ENCODE measurements at regions not wholly inside any gene's neighbourhood (a gene's known extent, or its start where the extent isn't known, plus 50 kb on each side); places are given as distances from the start of the nearest gene placed in this dataset.

DNA sequence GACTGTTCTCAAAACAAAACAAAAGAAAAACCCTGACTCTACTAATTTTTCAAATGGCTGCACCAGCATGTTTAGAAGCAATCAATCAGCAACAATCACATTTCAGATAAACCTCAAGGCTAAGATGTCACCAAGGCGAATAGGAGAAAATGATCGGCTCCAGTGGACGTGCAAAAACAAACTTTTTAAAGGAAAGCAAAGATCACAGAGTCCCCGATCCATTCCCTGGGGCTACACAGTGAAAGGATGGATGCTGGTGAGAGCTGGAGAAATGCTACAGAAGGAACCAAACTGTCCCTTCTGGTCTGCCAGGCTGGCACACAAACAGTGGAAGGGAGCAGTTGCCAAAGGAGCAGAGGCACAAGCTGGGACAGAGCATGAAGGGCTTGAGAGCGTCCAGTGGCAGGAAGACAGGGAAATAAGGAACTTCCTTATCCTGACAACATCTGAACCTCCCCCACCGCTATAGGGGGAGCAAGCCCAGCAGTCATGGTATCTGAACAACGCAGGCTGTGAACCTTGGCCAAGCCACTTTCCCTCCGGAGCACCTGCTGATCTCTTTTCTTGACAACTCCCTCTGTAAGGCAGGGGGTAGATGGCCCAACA is 73.7 kb upstream of the HIVEP1 start (continued):
- peak; percentile 93; the same call in 1 of the 2 replicates for TF ChIP-seq PHF21A (IDR thresholded peaks at IDR 0.05; ENCODE audit: borderline replicate concordance, low read depth)
- no peak for TF ChIP-seq PRPF4 (IDR thresholded peaks at IDR 0.05; ENCODE audit: insufficient read depth, low read depth, low read length, poor library complexity, severe bottlenecking)
- no peak for TF ChIP-seq NR2F6 (CRISPR knock-in tag; IDR thresholded peaks at IDR 0.05)
- TF ChIP-seq ZNF124 (CRISPR knock-in tag; IDR thresholded peaks at IDR 0.05): no peak
- TF ChIP-seq DDX20 (tag; IDR thresholded peaks at IDR 0.05; ENCODE audit: low read depth): no peak
- TF ChIP-seq TEAD1 (CRISPR knock-in tag; IDR thresholded peaks at IDR 0.05): peak; percentile 65 to 92; a peak in 3 of 4 replicates
- TF ChIP-seq ZNF717 (CRISPR knock-in tag; IDR thresholded peaks at IDR 0.05): no peak
- TF ChIP-seq CHD4 (IDR thresholded peaks at IDR 0.05; ENCODE audit: insufficient read depth, insufficient replicate concordance, low read depth, low read length, poor library complexity, severe bottlenecking): no peak
- TF ChIP-seq ZNF316 (IDR thresholded peaks at IDR 0.05): peak; percentile 84
- TF ChIP-seq NCOR1 (IDR thresholded peaks at IDR 0.05): peak; percentile 97
- no peak for TF ChIP-seq SRSF3 (IDR thresholded peaks at IDR 0.05; ENCODE audit: insufficient read depth, low read length)
- TF ChIP-seq TAF9B (IDR thresholded peaks at IDR 0.05; ENCODE audit: partially characterized antibody): peak; percentile 41
- no peak for TF ChIP-seq PHB (CRISPR knock-in tag; IDR thresholded peaks at IDR 0.05)
- peak; percentile 40; the same call in 1 of the 2 replicates for TF ChIP-seq PHF8 (IDR thresholded peaks at IDR 0.05; ENCODE audit: borderline replicate concordance, low read length)
- peak; percentile 93 for TF ChIP-seq EHMT2 (IDR thresholded peaks at IDR 0.05)
- TF ChIP-seq ZNF197 (CRISPR knock-in tag; IDR thresholded peaks at IDR 0.05; ENCODE audit: low read depth): peak; percentile 91
- TF ChIP-seq XRCC4 (IDR thresholded peaks at IDR 0.05; ENCODE audit: extremely low read depth, insufficient read depth, insufficient read length): no peak
- TF ChIP-seq RNF2 (IDR thresholded peaks at IDR 0.05): peak; percentile 99
- TF ChIP-seq, protein P1, sequence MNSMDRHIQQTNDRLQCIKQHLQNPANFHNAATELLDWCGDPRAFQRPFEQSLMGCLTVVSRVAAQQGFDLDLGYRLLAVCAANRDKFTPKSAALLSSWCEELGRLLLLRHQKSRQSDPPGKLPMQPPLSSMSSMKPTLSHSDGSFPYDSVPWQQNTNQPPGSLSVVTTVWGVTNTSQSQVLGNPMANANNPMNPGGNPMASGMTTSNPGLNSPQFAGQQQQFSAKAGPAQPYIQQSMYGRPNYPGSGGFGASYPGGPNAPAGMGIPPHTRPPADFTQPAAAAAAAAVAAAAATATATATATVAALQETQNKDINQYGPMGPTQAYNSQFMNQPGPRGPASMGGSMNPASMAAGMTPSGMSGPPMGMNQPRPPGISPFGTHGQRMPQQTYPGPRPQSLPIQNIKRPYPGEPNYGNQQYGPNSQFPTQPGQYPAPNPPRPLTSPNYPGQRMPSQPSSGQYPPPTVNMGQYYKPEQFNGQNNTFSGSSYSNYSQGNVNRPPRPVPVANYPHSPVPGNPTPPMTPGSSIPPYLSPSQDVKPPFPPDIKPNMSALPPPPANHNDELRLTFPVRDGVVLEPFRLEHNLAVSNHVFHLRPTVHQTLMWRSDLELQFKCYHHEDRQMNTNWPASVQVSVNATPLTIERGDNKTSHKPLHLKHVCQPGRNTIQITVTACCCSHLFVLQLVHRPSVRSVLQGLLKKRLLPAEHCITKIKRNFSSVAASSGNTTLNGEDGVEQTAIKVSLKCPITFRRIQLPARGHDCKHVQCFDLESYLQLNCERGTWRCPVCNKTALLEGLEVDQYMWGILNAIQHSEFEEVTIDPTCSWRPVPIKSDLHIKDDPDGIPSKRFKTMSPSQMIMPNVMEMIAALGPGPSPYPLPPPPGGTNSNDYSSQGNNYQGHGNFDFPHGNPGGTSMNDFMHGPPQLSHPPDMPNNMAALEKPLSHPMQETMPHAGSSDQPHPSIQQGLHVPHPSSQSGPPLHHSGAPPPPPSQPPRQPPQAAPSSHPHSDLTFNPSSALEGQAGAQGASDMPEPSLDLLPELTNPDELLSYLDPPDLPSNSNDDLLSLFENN (IDR thresholded peaks at IDR 0.05; ENCODE audit: low read depth in 2 of 2, low read length in 2 of 2): peak in 1 of 2 experiments; percentile 97; a peak in 2 of 4 replicates
- no peak for TF ChIP-seq SREBF2 (CRISPR knock-in tag; IDR thresholded peaks at IDR 0.05)
- TF ChIP-seq ZNF143 (CRISPR knock-in tag; IDR thresholded peaks at IDR 0.05): no peak
- 0 out of 2 replicates have a peak, but pooled peaks have one; percentile 73 for TF ChIP-seq ZHX1 (conservative IDR thresholded peaks at IDR 0.05; ENCODE audit: low read length)
- peak; percentile 75; the same call in 1 of the 2 replicates for TF ChIP-seq ERF (CRISPR knock-in tag; IDR thresholded peaks at IDR 0.05)
- TF ChIP-seq ETV5 (CRISPR knock-in tag; IDR thresholded peaks at IDR 0.05; ENCODE audit: low read depth): peak; percentile 94
- no peak for TF ChIP-seq NCOA4 (IDR thresholded peaks at IDR 0.05; ENCODE audit: partially characterized antibody)

Data from K562 (cell line).